Large intestine (tissue), 3 donors: ENCODE measurements at regions not wholly inside any gene's neighbourhood (a gene's known extent, or its start where the extent isn't known, plus 50 kb on each side); places are given as distances from the start of the nearest gene placed in this dataset.

Experiments used
- DNase-seq, 2 donors: peaks; one replicate each; pipeline versions ENCODE4 v3.0.0 to v3.0.0-alpha.2; 2013
- H3K27ac ChIP-seq: one replicate; pipeline ENCODE4 v1.5.1; 2013; ENCODE audit warnings: low read length
- H3K27me3 ChIP-seq: 2 replicates; pipeline ENCODE4 v1.6.1; 2013; ENCODE audit warnings: low read length; ENCODE audit not compliant: control insufficient read depth, insufficient read depth
- H3K36me3 ChIP-seq: 2 replicates; pipeline ENCODE4 v1.6.1; 2013; ENCODE audit warnings: low read length; ENCODE audit not compliant: control insufficient read depth, insufficient read depth
- H3K4me1 ChIP-seq: one replicate; pipeline ENCODE4 v1.6.1; 2013; ENCODE audit warnings: low read length; ENCODE audit not compliant: control insufficient read depth, insufficient read depth
- H3K4me3 ChIP-seq: one replicate; pipeline ENCODE4 v1.5.1; 2013; ENCODE audit warnings: low read length
- H3K9me3 ChIP-seq: one replicate; pipeline ENCODE4 v1.6.1; 2013; ENCODE audit warnings: mild to moderate bottlenecking, low read depth, low read length, moderate library complexity; ENCODE audit not compliant: control insufficient read depth
- WGBS: methylation state at CpG from one replicate; pipeline ENCODE4 v1.1.5; 2013; ENCODE audit warnings: low lambda C conversion rate; ENCODE audit not compliant: insufficient coverage; 5-methylcytosine and 5-hydroxymethylcytosine counted together

DNA sequence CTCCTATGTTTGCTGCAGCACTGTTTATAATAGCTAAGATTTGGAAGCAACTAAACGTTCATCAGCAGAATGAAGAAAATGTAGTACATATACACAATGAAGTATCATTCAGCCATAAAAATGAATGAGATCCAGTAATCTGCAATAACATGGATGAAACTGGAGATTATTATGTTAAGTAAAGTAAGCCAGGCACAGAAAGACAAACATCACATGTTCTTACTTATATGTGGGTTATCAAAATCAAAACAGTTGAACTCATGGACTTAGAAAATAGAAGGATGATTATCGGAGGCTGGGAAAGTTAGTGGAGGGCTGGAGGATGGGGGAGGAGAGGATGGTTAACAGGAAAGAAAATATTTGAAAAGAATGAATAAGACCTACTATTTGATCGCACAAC, 1017.6 kb downstream of the KCNT2 start:
- H3K36me3 ChIP-seq: no peaks in the 10 kb centered on the region
- no peak for DNase-seq

DNA sequence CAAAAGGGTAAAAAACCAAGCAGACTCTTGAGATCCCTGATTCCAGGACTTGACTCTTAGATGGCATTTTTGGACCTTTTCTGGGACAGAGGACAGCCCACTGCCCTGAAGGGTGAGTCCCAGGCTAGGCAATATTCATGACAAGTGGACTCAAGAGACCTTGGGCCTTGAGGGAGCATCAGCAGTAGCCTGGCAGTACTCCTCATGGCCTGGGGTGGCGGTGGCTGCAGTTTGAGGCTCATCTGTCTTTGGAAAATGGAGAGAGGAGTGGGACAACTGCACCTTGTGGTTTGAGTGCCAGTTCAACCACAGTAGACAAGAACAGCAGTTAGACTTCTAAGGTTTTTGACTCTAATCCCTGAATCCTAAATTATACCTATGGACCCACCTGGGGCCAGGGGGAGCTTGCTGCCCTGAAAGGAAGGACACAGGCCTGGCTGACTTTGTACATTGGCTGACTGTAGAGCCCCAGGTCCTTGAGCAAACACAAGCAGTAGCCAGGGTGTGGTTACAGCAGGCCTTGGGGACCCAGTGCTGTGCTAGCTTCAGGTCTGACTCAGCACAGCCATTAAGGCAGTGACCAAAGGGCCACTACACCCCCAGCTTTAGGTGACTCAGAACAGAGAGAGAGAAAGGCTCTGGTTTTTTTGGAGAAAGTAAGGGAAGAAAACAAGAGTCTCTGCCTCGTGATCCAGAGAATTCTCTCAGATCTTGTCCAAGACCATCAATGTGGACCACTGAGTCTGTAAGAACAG, 1023.2 kb downstream of the KCNT2 start:
- WGBS: no CpG with 5 or more reads among the region's 2 CpGs
- Histone ChIP-seq H3K4me1 (no peaks in the 10 kb centered on the region), H3K4me3 (no peak overlapping the region), H3K27me3 (no peaks in the 10 kb centered on the region), H3K36me3 (no peaks in the 10 kb centered on the region), H3K9me3 (no peaks in the 10 kb centered on the region), H3K27ac (no peak overlapping the region)
- no peak for DNase-seq

More for the DNA sequence above, 1017.6 kb downstream of the KCNT2 start:
- no peaks in the 10 kb centered on the region for H3K27me3 ChIP-seq
- H3K4me3 ChIP-seq: no peak overlapping the region
- H3K27ac ChIP-seq: no peak overlapping the region
- H3K9me3 ChIP-seq: no peaks in the 10 kb centered on the region
- 90% methylated on average over 2 of the region's 3 CpGs for WGBS
- H3K4me1 ChIP-seq: no peaks in the 10 kb centered on the region

- Histone ChIP-seq H3K9me3 (no peaks in the 10 kb centered on the region), H3K27ac (no peak overlapping the region), H3K4me3 (no peak overlapping the region), H3K27me3 (no peaks in the 10 kb centered on the region), H3K36me3 (no peaks in the 10 kb centered on the region), H3K4me1 (no peaks in the 10 kb centered on the region)
- WGBS: 88% methylated on average over 2 of the region's 2 CpGs
- no peak for DNase-seq
Measured at GRCh38 chr1:195580988-195581387, 1027.3 kb downstream of the KCNT2 start.

DNA sequence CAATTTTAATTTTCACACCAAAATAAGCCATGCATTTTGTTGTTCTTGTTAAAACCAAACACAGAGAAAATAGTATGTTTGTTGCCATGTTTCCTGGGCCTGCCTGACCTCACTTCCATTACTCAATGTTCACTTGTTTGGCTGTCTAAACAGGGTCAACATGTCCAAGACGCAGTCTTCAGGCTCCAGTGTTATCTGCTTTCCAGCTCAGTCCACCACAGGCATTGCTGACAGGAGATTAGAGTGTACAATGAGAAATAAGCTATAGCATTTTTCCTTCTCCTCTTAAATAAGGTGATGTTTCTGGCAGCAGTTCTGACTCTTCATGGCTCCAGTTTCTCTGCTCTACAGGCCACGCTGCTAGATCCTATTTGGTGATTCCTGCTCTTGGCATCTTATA, 1030.5 kb downstream of the KCNT2 start:
- H3K4me3 ChIP-seq: no peak overlapping the region
- H3K27ac ChIP-seq: no peak overlapping the region
- DNase-seq: no peak
- 83% methylated on average over 1 of the region's 2 CpGs for WGBS
- no peaks in the 10 kb centered on the region for H3K36me3 ChIP-seq
- no peaks in the 10 kb centered on the region for H3K9me3 ChIP-seq
- no peaks in the 10 kb centered on the region for H3K27me3 ChIP-seq
- H3K4me1 ChIP-seq: no peaks in the 10 kb centered on the region

DNA sequence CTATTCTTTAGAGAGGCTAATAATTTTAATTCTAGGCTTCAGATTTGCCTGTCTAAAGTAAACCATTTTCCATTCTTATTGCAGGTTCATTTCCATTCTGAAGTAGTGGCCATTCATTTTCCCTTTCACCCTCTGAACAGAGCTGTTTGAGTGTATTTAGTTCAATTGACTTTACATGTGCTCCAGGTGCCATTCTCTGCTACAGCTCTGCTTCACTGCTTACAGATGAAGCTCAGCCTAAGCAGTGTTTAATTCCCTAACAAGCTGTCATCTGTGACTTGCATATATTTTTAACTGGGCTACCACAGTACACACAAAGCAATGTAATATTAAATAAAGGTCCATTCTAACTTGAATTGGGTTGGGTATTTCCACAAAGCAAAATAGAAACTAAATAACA, 1031.6 kb downstream of the KCNT2 start:
- DNase-seq: no peak
- Histone ChIP-seq H3K4me1 (no peaks in the 10 kb centered on the region), H3K9me3 (no peaks in the 10 kb centered on the region), H3K4me3 (no peak overlapping the region), H3K27ac (no peak overlapping the region), H3K36me3 (no peaks in the 10 kb centered on the region), H3K27me3 (no peaks in the 10 kb centered on the region)

- Histone ChIP-seq H3K27me3 (no peaks in the 10 kb centered on the region), H3K27ac (no peak overlapping the region), H3K4me1 (no peaks in the 10 kb centered on the region), H3K9me3 (no peaks in the 10 kb centered on the region), H3K4me3 (no peak overlapping the region), H3K36me3 (no peaks in the 10 kb centered on the region)
- DNase-seq: no peak
Measured at GRCh38 chr1:195574511-195574910, 1033.7 kb downstream of the KCNT2 start.

- Histone ChIP-seq H3K27ac (no peak overlapping the region), H3K36me3 (no peaks in the 10 kb centered on the region), H3K4me3 (no peak overlapping the region), H3K27me3 (no peaks in the 10 kb centered on the region), H3K4me1 (no peaks in the 10 kb centered on the region), H3K9me3 (no peaks in the 10 kb centered on the region)
- 87% methylated on average over 3 of the region's 3 CpGs for WGBS
- no peak for DNase-seq
Measured at GRCh38 chr1:195569934-195570333, 1038.3 kb downstream of the KCNT2 start.

- Histone ChIP-seq H3K9me3 (no peaks in the 10 kb centered on the region), H3K4me3 (no peak overlapping the region), H3K4me1 (no peaks in the 10 kb centered on the region), H3K36me3 (no peaks in the 10 kb centered on the region), H3K27me3 (no peaks in the 10 kb centered on the region), H3K27ac (no peak overlapping the region)
- no peak for DNase-seq
Measured at GRCh38 chr1:195568389-195568788, 1039.9 kb downstream of the KCNT2 start.

- H3K36me3 ChIP-seq: no peaks in the 10 kb centered on the region
- no peak for DNase-seq
- H3K4me1 ChIP-seq: no peaks in the 10 kb centered on the region
- no peaks in the 10 kb centered on the region for H3K27me3 ChIP-seq
- WGBS: no CpG with 5 or more reads among the region's 2 CpGs
- no peak overlapping the region for H3K4me3 ChIP-seq
- no peak overlapping the region for H3K27ac ChIP-seq
- no peaks in the 10 kb centered on the region for H3K9me3 ChIP-seq
Measured at GRCh38 chr1:195562074-195562473, 1046.2 kb downstream of the KCNT2 start.

DNA sequence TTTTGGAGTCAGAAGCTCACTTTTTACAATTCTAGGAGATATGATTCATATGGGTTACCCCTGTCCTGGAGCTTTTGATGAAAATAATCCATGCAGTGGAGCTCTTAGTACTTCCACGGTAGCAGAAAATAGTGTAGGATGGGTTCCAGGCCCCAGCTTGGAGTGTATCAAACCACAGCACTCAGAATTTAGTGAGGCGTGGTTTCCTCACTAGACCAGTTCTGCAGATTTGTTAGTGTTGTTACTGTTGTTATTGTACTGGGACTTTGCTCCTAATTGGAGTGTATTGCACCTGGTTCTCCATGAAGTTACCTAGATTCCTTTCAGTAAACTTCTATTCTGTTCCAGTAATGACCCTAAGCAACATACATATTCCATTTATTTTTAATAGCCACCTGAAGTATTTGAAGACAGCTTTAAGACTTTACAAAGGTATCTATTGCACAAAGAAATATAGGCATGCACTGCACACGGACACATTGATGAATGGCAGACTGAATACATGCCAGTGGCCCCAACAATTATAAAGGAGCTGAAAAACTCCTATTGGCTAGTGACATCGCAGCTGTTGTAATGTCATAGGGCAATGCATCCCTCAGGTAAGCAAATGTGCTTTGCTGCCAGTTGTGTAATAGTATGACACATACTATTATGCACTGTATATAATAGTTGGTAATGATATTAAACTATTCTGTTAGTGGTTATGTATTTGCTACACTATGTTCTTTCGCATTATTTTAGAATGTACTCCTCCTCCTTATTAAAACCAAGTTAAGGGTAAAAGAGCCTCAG, 1058.0 kb downstream of the KCNT2 start:
- H3K27ac ChIP-seq: no peak overlapping the region
- DNase-seq: no peak
- no CpG with 5 or more reads among the region's 5 CpGs for WGBS
- H3K4me1 ChIP-seq: no peaks in the 10 kb centered on the region
- no peak overlapping the region for H3K4me3 ChIP-seq
- H3K27me3 ChIP-seq: no peaks in the 10 kb centered on the region
- H3K36me3 ChIP-seq: no peaks in the 10 kb centered on the region
- H3K9me3 ChIP-seq: no peaks in the 10 kb centered on the region

DNA sequence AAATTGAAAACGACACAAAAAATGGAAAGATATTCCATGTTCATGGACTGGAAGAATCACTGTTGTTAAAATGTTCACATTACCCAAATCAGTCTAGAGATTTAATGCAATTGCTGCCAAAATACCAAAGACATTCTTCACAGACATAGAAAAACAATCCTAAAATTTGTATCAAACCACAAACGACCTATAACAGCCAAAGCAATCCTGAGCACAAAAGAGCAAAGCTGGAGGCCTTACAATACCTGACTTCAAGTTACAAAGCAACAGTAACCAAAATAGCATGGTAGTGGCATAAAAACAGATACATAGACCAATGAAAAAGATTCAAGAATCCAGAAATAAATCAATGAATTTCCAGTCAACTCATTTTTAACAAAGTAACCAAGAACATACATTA, 1077.3 kb downstream of the KCNT2 start:
- Histone ChIP-seq H3K27ac (no peak overlapping the region), H3K9me3 (no peaks in the 10 kb centered on the region), H3K4me3 (no peak overlapping the region), H3K27me3 (no peaks in the 10 kb centered on the region), H3K36me3 (no peaks in the 10 kb centered on the region), H3K4me1 (no peaks in the 10 kb centered on the region)
- 100% methylated on average over 1 of the region's 2 CpGs for WGBS
- DNase-seq: no peak
